BLaER1 (cell line): ENCODE measurements at regions not wholly inside any gene's neighbourhood (a gene's known extent, or its start where the extent isn't known, plus 50 kb on each side); places are given as distances from the start of the nearest gene placed in this dataset.

ENCODE experiments used
- H3K27ac ChIP-seq: shearing (Covaris generic); formaldehyde crosslinking; 2 replicates; pipeline ENCODE4 v1.8.1; 2022
- H3K27me3 ChIP-seq: shearing (Covaris generic); formaldehyde crosslinking; 2 replicates; pipeline ENCODE4 v1.8.1; 2022
- H3K36me3 ChIP-seq: shearing (Covaris generic); formaldehyde crosslinking; 2 replicates; pipeline ENCODE4 v1.8.1; 2022
- H3K4me1 ChIP-seq: shearing (Covaris generic); formaldehyde crosslinking; 2 replicates; pipeline ENCODE4 v1.8.1; 2022
- H3K4me2 ChIP-seq: shearing (Covaris generic); formaldehyde crosslinking; 2 replicates; pipeline ENCODE4 v1.8.1; 2022
- H3K4me3 ChIP-seq: shearing (Covaris generic); formaldehyde crosslinking; 2 replicates; pipeline ENCODE4 v1.8.1; 2022
- H3K9ac ChIP-seq: shearing (Covaris generic); formaldehyde crosslinking; 2 replicates; pipeline ENCODE4 v1.8.1; 2022
- H3K9me3 ChIP-seq: shearing (Covaris generic); formaldehyde crosslinking; 2 replicates; pipeline ENCODE4 v1.8.1; 2022
- H4K20me1 ChIP-seq: shearing (Covaris generic); formaldehyde crosslinking; 2 replicates; pipeline ENCODE4 v1.8.1; 2022
- Cebpa-rat ChIP-seq: shearing (Covaris generic); IDR thresholded peaks from 2 replicates; pipeline ENCODE4 v1.8.1; 2022

DNA sequence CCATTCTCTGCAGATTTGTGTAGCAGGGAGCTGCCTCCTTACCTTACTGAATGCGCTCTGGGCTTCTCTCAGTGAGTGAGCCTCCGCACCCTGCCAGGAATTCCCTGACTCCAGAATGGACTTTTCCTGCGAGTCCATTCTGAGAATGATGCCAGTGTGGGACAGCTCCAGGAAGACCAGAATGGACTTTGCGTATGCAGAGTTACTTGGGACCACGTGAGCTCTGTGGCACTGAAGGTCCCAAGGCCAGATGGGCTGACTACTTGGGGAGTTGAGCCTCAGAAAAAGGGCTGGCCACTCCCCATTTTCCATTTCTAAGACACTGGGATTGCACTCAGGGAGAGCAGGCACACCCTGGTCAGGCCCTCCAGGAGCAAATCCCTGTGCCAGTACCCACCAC is 324.7 kb upstream of the ZMIZ1 start:
- no peak for TF ChIP-seq Cebpa-rat
- no peak overlapping the region for H3K4me3 ChIP-seq
- peaks cover 55% of the 10 kb centered on the region for H3K27me3 ChIP-seq
- no peaks in the 10 kb centered on the region for H3K9me3 ChIP-seq
- no peaks in the 10 kb centered on the region for H3K36me3 ChIP-seq
- H4K20me1 ChIP-seq = peaks cover 57% of the 10 kb centered on the region
- H3K4me2 ChIP-seq = peak overlapping the region; percentile 69
- no peak overlapping the region for H3K27ac ChIP-seq
- H3K4me1 ChIP-seq = peaks cover 38% of the 10 kb centered on the region
- no peak overlapping the region for H3K9ac ChIP-seq

DNA sequence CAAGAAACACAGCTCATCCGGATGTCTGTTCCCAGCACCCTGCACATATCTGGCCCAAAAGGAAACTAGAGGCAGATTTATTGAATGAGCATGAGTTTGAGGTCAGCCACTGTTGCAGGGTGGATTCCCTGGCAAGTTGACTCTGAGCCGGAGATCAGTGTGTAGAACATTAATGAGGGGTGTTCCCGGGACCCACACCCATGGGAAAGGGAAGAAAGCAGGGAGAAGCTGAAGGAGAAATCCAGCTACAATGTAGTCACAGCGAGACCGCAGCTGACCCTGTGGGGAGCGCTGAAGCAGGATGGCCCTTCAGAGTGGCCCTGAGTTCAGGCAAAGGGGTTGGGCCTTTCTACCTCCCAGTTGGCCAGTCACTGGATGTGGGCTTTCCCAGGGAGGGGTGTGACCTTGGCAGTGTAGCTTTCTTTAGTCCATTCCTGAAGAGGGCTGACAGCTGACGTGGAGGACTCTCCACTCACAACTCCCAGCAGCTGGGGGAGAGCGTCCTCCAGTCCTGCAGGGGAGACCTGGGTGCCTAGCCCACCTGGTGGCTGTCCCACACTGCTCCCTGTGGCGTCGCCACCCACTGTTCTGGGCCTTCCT is 324.2 kb upstream of the ZMIZ1 start:
- Histone ChIP-seq H3K4me3 (no peak overlapping the region), H4K20me1 (peaks cover 57% of the 10 kb centered on the region), H3K4me2 (peak overlapping the region; percentile 69), H3K9ac (no peak overlapping the region), H3K9me3 (no peaks in the 10 kb centered on the region), H3K27ac (no peak overlapping the region), H3K27me3 (peaks cover 55% of the 10 kb centered on the region), H3K36me3 (no peaks in the 10 kb centered on the region), H3K4me1 (peaks cover 38% of the 10 kb centered on the region)
- no peak for TF ChIP-seq Cebpa-rat

DNA sequence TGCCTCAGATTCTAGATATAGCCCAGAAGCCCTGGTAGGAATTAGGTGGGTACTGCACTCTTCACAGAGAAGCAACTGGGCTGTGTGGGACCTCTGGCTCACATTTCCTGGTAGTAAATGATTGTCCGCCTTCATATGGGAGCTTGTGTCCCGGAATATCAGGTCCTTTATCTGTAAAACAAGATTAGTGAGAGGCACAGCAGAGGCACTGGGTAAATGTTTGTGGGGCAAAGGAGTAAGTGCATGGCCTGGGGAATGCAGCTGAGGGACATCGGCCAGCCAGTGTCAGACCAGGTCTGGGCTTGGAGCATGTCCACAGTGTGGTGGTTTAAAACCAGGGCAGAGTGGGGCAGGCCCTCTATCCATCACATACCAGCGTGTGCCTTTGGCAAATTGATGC is 323.3 kb upstream of the ZMIZ1 start:
- peaks cover 57% of the 10 kb centered on the region for H3K27me3 ChIP-seq

DNA sequence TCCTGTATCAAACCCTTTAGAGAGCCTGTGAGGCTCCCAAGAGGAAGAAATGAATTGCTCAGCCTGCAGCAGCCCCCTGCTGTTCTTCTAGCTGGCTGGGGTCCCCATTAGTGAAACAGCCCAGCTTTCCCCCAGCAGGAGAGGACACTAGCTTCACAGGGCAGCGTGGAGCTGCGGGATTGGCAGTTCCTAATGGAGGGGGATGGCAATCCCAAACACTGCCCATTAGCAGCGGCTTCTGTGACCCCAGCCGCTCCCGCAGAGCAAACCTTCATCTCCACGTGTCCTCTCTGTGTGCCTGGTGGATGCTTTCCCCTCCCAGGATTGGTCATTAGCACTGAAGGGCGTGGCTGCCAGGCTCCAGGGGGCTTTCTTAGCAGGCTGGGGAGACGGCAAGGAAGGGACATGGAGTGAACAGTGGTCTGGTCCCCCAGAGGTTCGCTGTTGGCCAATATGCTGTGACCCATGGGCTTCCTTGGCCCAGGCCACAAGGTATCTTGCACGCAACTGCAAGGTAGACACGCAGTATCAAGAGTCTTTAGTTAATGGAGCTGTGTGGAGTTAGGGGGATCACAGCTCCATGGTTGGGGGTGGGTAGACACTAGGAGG is 322.5 kb upstream of the ZMIZ1 start:
- peaks cover 36% of the 10 kb centered on the region for H3K4me1 ChIP-seq
- H3K36me3 ChIP-seq = no peaks in the 10 kb centered on the region
- peaks cover 56% of the 10 kb centered on the region for H4K20me1 ChIP-seq
- peaks cover 53% of the 10 kb centered on the region for H3K27me3 ChIP-seq
- no peak overlapping the region for H3K4me2 ChIP-seq
- H3K9me3 ChIP-seq = no peaks in the 10 kb centered on the region
- no peak overlapping the region for H3K4me3 ChIP-seq
- no peak for TF ChIP-seq Cebpa-rat
- no peak overlapping the region for H3K27ac ChIP-seq
- H3K9ac ChIP-seq = no peak overlapping the region

More for the DNA sequence above, 323.3 kb upstream of the ZMIZ1 start:
- Histone ChIP-seq H3K27ac (no peak overlapping the region), H3K9ac (no peak overlapping the region), H3K4me1 (peaks cover 38% of the 10 kb centered on the region), H3K4me2 (no peak overlapping the region), H3K9me3 (no peaks in the 10 kb centered on the region), H3K36me3 (no peaks in the 10 kb centered on the region), H4K20me1 (peaks cover 57% of the 10 kb centered on the region), H3K4me3 (no peak overlapping the region)
- TF ChIP-seq Cebpa-rat = no peak

DNA sequence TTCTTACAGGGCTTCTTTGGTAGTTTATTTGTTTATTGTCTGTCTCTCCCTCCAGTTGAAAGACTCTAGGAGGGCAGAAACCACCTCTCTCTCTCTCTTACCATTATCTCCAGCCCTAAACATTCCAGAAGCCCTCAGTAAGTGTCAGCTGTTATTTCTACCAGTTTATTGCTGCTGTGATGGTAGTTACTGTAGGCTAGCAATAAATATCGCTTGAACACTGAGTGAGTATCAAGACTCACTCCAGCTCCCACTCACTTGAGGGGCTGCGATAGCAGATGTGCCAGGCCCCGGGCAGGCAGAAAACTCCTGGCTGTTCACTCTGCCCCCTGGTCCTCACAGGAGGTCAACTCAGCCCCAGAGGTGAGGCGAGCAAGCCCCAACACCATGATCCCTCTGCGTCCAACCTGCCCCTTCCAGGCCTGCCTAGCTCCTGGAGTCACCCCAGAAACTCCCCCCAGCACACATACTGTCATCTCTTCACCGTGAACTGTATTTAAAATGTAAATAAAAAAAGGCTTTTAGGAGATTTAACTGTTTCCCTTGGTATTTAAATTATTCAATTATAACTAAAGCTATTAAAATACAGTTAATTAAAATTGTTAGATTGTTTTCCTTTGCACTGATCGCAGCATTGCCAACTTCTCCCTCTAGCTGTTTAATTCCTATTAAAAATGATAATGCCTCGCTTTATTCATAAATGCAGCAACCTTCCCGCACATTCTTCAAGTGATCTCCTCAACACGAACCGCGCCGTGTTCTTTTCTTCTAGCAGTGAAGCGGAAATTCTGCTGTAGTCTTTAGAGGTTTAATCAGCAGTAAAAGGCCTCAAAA is 321.1 kb upstream of the ZMIZ1 start:
- Histone ChIP-seq H3K9ac (no peak overlapping the region), H3K4me2 (no peak overlapping the region), H3K4me1 (peaks cover 23% of the 10 kb centered on the region), H4K20me1 (peaks cover 45% of the 10 kb centered on the region), H3K36me3 (no peaks in the 10 kb centered on the region), H3K9me3 (no peaks in the 10 kb centered on the region), H3K27me3 (peaks cover 41% of the 10 kb centered on the region), H3K27ac (no peak overlapping the region), H3K4me3 (no peak overlapping the region)
- TF ChIP-seq Cebpa-rat = no peak

DNA sequence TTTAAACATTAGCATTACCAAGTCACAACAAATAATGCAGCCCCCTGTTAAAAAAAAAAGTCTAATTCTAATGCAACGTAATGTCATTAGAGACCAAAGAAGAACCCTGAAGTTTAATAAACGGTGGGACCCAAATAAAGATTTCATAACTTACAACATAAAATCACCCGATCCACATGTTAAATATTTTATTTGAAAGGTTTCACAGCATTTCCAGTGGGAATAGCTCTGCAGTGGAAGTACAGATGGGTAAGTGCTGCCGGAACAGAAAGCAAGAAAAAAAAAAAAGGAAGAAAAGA is 320.6 kb upstream of the ZMIZ1 start:
- no peak for TF ChIP-seq Cebpa-rat
- H3K4me1 ChIP-seq = peaks cover 17% of the 10 kb centered on the region
- H3K27me3 ChIP-seq = peaks cover 41% of the 10 kb centered on the region
- no peaks in the 10 kb centered on the region for H3K36me3 ChIP-seq
- H3K9ac ChIP-seq = no peak overlapping the region
- no peaks in the 10 kb centered on the region for H3K9me3 ChIP-seq
- no peak overlapping the region for H3K4me2 ChIP-seq
- peaks cover 42% of the 10 kb centered on the region for H4K20me1 ChIP-seq
- H3K4me3 ChIP-seq = no peak overlapping the region
- H3K27ac ChIP-seq = no peak overlapping the region

DNA sequence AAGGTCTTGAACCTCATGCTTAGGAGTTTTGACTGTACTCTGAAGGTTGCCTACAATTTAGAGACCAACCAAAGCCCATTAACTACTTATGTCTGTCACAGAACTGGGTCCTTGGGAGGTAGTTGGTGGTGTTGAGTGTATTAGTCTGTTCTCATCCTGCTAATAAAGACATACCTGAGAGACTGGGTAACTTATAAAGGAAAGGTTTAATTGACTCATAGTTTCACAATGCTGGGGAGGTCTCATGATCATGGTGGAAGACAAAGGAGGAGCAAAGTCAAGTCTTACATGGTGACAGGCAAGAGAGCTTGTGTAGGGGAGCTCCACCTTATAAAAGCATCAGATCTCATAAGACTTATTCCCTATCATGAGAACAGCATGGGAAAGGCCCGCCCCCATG is 319.6 kb upstream of the ZMIZ1 start:
- Histone ChIP-seq H3K27me3 (peaks cover 44% of the 10 kb centered on the region), H3K4me2 (no peak overlapping the region), H3K9me3 (no peaks in the 10 kb centered on the region), H3K27ac (no peak overlapping the region), H3K9ac (no peak overlapping the region), H3K36me3 (no peaks in the 10 kb centered on the region), H3K4me1 (peaks cover 9% of the 10 kb centered on the region), H4K20me1 (peaks cover 32% of the 10 kb centered on the region), H3K4me3 (no peak overlapping the region)
- TF ChIP-seq Cebpa-rat = no peak

DNA sequence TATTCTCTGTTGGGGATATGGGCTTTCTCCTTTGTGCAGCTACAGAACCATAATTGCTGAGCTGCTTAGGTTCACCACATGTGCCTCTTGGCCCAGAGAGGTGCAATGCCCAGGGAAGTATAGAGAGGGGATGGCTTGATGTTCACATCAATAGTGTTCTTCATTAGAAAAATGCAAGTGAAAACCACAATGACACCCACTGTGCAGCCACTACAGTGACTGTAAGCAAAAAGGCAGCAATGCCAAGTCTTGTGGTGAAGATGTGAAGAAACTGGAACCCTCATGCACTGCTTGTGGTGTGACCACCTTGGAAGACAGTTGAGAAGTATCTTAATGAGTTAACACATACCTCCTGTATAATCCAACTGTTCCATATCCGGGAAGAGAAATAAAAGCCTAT is 318.9 kb upstream of the ZMIZ1 start:
- no peak overlapping the region for H3K4me3 ChIP-seq
- H3K9me3 ChIP-seq = no peaks in the 10 kb centered on the region
- H3K4me2 ChIP-seq = no peak overlapping the region
- H3K9ac ChIP-seq = no peak overlapping the region
- no peak for TF ChIP-seq Cebpa-rat
- H3K4me1 ChIP-seq = peaks cover 8% of the 10 kb centered on the region
- peaks cover 39% of the 10 kb centered on the region for H3K27me3 ChIP-seq
- peaks cover 25% of the 10 kb centered on the region for H4K20me1 ChIP-seq
- H3K36me3 ChIP-seq = no peaks in the 10 kb centered on the region
- no peak overlapping the region for H3K27ac ChIP-seq

DNA sequence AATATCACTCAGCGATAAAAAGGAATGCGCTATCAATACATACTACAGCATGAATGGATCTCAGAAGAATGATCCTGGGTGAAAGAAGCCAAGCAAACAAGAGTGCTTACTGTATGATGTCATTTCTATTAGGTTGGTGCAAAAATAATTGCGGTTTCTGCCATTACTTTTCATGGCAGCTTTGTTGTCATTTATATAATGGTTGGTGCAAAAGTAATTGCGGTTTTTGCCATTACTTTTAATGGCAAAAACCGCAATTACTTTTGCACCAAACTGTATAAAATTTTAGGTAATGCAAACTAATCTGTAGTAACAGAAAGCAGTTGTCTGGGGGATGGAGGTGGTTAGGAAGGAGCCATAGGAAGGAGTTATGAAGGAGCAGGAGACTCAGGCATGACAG is 318.3 kb upstream of the ZMIZ1 start:
- H3K9me3 ChIP-seq = no peaks in the 10 kb centered on the region
- H3K4me1 ChIP-seq = peaks cover 8% of the 10 kb centered on the region
- H4K20me1 ChIP-seq = peaks cover 20% of the 10 kb centered on the region; the same call in 1 of the 2 replicates
- H3K4me2 ChIP-seq = no peak overlapping the region
- TF ChIP-seq Cebpa-rat = no peak
- no peak overlapping the region for H3K4me3 ChIP-seq
- no peak overlapping the region for H3K9ac ChIP-seq
- H3K27me3 ChIP-seq = peaks cover 34% of the 10 kb centered on the region
- H3K27ac ChIP-seq = no peak overlapping the region
- H3K36me3 ChIP-seq = no peaks in the 10 kb centered on the region

DNA sequence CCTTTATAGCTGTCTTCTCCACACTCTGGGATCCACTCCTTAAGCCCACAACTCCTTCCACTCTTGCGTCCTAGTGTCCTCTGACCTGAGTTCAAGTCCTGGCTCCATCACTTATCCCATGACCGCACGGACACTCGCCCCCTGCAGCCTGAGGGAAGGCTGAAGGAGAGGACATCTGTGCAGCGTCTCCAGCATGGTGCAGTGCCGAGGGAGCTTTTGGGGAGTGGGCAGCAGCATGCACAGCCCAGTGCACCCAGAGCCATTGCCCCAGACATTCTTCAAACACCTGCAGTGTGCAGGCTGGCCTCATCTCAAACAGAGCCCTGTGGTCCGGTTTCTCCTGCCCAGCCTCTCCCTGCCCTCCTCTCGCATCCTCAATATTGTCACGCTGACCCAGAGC is 317.1 kb upstream of the ZMIZ1 start:
- H3K4me3 ChIP-seq = no peak overlapping the region
- no peak overlapping the region for H3K27ac ChIP-seq
- H3K9me3 ChIP-seq = no peaks in the 10 kb centered on the region
- TF ChIP-seq Cebpa-rat = no peak
- H4K20me1 ChIP-seq = peaks cover 10% of the 10 kb centered on the region; the same call in 1 of the 2 replicates
- H3K9ac ChIP-seq = no peak overlapping the region
- no peaks in the 10 kb centered on the region for H3K36me3 ChIP-seq
- no peak overlapping the region for H3K4me2 ChIP-seq
- H3K4me1 ChIP-seq = peaks cover 12% of the 10 kb centered on the region
- H3K27me3 ChIP-seq = peaks cover 21% of the 10 kb centered on the region
